GM23248 (cell line): ENCODE measurements at regions not wholly inside any gene's neighbourhood (a gene's known extent, or its start where the extent isn't known, plus 50 kb on each side); places are given as distances from the start of the nearest gene placed in this dataset.

Experiments used
- DNase-seq: peaks from one replicate; pipeline ENCODE4 v3.0.0-alpha.2; 2015
- H2AFZ ChIP-seq: fragments of 200-600 bp; sonication (generic); 2 replicates; pipeline ENCODE4 v1.6.1; 2016; ENCODE audit warnings: antibody characterized with exemption
- H3F3A ChIP-seq: fragments of 200-600 bp; sonication (generic); 2 replicates; pipeline ENCODE4 v1.6.1; 2016; ENCODE audit warnings: mild to moderate bottlenecking, antibody characterized with exemption, mixed run types; ENCODE audit not compliant: insufficient read depth
- H3K27ac ChIP-seq: fragments of 200-600 bp; sonication (generic); 2 replicates; pipeline ENCODE4 v1.5.1; 2016; ENCODE audit warnings: mild to moderate bottlenecking
- H3K27me3 ChIP-seq: fragments of 200-600 bp; sonication (generic); replicated peaks from 2 replicates; pipeline ENCODE4 v1.6.1; 2016; ENCODE audit warnings: mild to moderate bottlenecking; ENCODE audit not compliant: insufficient read depth
- H3K36me3 ChIP-seq: fragments of 200-600 bp; sonication (generic); 2 replicates; pipeline ENCODE4 v1.6.1; 2016; ENCODE audit warnings: low read depth, mild to moderate bottlenecking
- H3K4me1 ChIP-seq: fragments of 200-600 bp; sonication (generic); 2 replicates; pipeline ENCODE4 v1.6.1; 2016; ENCODE audit warnings: mild to moderate bottlenecking; ENCODE audit not compliant: insufficient read depth
- H3K4me2 ChIP-seq: fragments of 200-600 bp; sonication (generic); one replicate; pipeline ENCODE4 v1.6.1; 2016; ENCODE audit warnings: mild to moderate bottlenecking; ENCODE audit not compliant: unreplicated experiment
- H3K4me3 ChIP-seq: fragments of 200-600 bp; sonication (generic); 2 replicates; pipeline ENCODE4 v1.5.1; 2016; ENCODE audit warnings: mild to moderate bottlenecking
- H3K79me2 ChIP-seq: fragments of 200-600 bp; sonication (generic); 2 replicates; pipeline ENCODE4 v1.6.1; 2016; ENCODE audit warnings: mild to moderate bottlenecking; ENCODE audit not compliant: insufficient read depth
- H3K9ac ChIP-seq: fragments of 200-600 bp; sonication (generic); 2 replicates; pipeline ENCODE4 v1.6.1; 2016; ENCODE audit warnings: mild to moderate bottlenecking
- H3K9me2 ChIP-seq: fragments of 200-600 bp; sonication (generic); 2 replicates; pipeline ENCODE4 v1.6.1; 2016; ENCODE audit warnings: mixed run types, mild to moderate bottlenecking, moderate library complexity; ENCODE audit not compliant: insufficient read depth
- H3K9me3 ChIP-seq: fragments of 200-600 bp; sonication (generic); one replicate; pipeline ENCODE4 v1.6.1; 2017; ENCODE audit warnings: low read depth
- H4K20me1 ChIP-seq: fragments of 200-600 bp; sonication (generic); 2 replicates; pipeline ENCODE4 v1.6.0; 2016; ENCODE audit not compliant: insufficient read depth
- EZH2 ChIP-seq: fragments of 200-600 bp; sonication (generic); IDR thresholded peaks from 2 replicates; pipeline ENCODE4 v1.6.1; 2018; ENCODE audit warnings: antibody characterized with exemption, mild to moderate bottlenecking; ENCODE audit not compliant: insufficient read depth, poor library complexity, severe bottlenecking
- EZH2phosphoT487 ChIP-seq: fragments of 200-600 bp; sonication (generic); IDR thresholded peaks from 2 replicates; pipeline ENCODE4 v1.6.1; 2018; ENCODE audit warnings: antibody characterized with exemption, moderate library complexity, mild to moderate bottlenecking, low read depth; ENCODE audit not compliant: insufficient read depth
- WGBS, 2 experiments: methylation state at CpG; one replicate each; pipeline ENCODE4 v1.1.6; 2015 to 2017; ENCODE audit warnings: low lambda C conversion rate in 2 of 2, low coverage in 1 of 2; ENCODE audit errors: missing lambda C conversion rate in 2 of 2; 5-methylcytosine and 5-hydroxymethylcytosine counted together
- in situ Hi-C: fragments of 300-500 bp; cut with MboI; formaldehyde crosslinking; loops from 2 replicates; pipeline ENCODE4 v1.15.0; 2020

GRCh38 chr5:68161156-68161555 is 54.4 kb upstream of the PIK3R1 start:
- WGBS, 2 experiments: 77 to 79% methylated on average over 3 of the region's 3 CpGs
- Histone ChIP-seq H3K9ac (no peak overlapping the region), H3K79me2 (no peaks in the 10 kb centered on the region), H3K27ac (no peak overlapping the region), H3K9me2 (no peaks in the 10 kb centered on the region), H3K4me3 (no peak overlapping the region), H3K27me3 (no peaks in the 10 kb centered on the region), H3F3A (no peaks in the 10 kb centered on the region), H3K36me3 (no peaks in the 10 kb centered on the region), H2AFZ (no peak overlapping the region), H3K4me1 (no peaks in the 10 kb centered on the region), H4K20me1 (no peaks in the 10 kb centered on the region), H3K4me2 (no peak overlapping the region), H3K9me3 (no peaks in the 10 kb centered on the region)
- DNase-seq: no peak
- TF ChIP-seq EZH2: no peak
- no peak for TF ChIP-seq EZH2phosphoT487
- in situ Hi-C loops: no loop called here

DNA sequence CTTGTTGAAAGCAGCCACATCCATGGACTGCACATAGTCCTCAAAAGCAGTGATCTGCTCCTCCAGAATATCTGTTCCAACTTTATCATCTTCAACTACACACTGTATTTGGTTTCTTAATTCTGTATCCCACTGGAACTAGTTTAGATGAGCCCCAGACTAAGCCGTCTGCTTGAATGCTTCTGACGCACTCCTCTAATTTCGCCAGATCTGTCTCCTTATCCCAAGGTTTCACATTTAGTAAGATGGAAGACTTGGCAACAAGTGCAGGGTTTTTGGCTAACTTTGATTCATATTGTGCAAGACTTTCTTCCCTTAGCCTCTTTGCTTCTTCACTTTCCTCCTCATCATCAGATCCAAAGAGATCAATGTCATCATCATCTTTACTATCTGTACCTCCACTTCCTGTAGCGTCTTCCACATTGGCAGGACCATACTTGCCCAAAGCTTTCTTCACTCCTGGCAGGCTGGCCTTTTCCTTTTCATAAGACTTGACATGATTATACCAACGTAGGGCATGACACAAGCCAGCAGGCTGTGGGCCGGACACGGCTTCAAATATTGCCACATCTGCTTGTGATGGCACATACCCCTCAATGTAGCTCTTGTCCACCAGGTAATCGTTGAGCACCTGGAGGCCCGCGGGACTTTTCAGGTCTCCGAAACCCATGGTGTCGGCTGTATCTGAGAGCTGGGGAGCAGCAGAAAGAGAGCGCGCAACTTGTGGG is 56.2 kb upstream of the PIK3R1 start:
- no peak for DNase-seq
- no peak overlapping the region for H3K4me2 ChIP-seq
- no peaks in the 10 kb centered on the region for H3K9me3 ChIP-seq
- no peak overlapping the region for H3K9ac ChIP-seq
- H3K27me3 ChIP-seq: no peaks in the 10 kb centered on the region
- no peaks in the 10 kb centered on the region for H4K20me1 ChIP-seq
- no peak for TF ChIP-seq EZH2
- no peak for TF ChIP-seq EZH2phosphoT487
- H2AFZ ChIP-seq: no peak overlapping the region
- in situ Hi-C loops: no loop called here
- no peak overlapping the region for H3K27ac ChIP-seq
- no peaks in the 10 kb centered on the region for H3K79me2 ChIP-seq
- H3K9me2 ChIP-seq: no peaks in the 10 kb centered on the region
- H3K4me3 ChIP-seq: no peak overlapping the region
- WGBS, 2 experiments: 90% methylated on average over 14 of the region's 14 CpGs
- H3K4me1 ChIP-seq: no peaks in the 10 kb centered on the region
- no peaks in the 10 kb centered on the region for H3F3A ChIP-seq
- no peaks in the 10 kb centered on the region for H3K36me3 ChIP-seq

GRCh38 chr5:68155940-68156339 is 59.6 kb upstream of the PIK3R1 start:
- no peak overlapping the region for H2AFZ ChIP-seq
- no peaks in the 10 kb centered on the region for H3K79me2 ChIP-seq
- H3K4me3 ChIP-seq: no peak overlapping the region
- in situ Hi-C loops: no loop called here
- WGBS, 2 experiments: 93% methylated on average over 6 of the region's 6 CpGs
- no peaks in the 10 kb centered on the region for H3F3A ChIP-seq
- no peak overlapping the region for H3K4me2 ChIP-seq
- H3K9me3 ChIP-seq: no peaks in the 10 kb centered on the region
- no peaks in the 10 kb centered on the region for H3K36me3 ChIP-seq
- no peaks in the 10 kb centered on the region for H4K20me1 ChIP-seq
- H3K9me2 ChIP-seq: no peaks in the 10 kb centered on the region
- TF ChIP-seq EZH2 (no peak), EZH2phosphoT487 (no peak)
- DNase-seq: no peak
- H3K9ac ChIP-seq: no peak overlapping the region
- H3K27ac ChIP-seq: no peak overlapping the region
- H3K27me3 ChIP-seq: no peaks in the 10 kb centered on the region
- no peaks in the 10 kb centered on the region for H3K4me1 ChIP-seq

DNA sequence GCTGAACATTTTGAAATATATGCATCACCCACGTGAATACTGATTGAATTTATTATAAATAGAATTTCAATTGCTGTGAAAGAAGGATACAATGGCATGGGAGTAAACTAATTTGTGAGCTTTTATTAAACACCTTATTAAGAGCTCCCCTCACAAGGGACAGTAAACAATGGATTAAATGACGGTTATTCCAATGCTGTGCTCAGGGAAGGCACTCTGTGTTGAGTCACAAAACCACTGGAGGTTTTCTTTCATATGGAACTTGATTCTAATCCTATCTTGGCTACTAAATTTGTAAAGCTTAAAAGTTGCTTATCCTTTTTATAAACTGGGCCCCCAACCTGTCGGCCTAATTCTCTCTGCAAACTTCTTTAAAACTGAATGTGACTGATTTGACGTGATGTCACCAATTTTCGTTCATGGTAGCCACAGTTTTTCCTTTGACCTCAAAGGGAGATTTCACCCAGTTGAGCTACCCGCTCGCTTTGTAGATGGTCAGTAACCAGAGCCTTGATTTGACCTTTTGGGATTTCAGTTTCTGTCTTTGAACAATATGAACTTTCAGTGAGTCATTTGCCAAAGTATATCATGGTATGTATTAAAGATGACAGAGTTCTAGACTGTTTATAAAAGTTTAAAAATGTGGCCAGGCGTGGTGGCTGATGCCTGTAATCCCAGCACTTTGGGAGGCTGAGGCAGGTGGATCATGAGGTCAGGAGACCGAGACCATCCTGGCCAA is 61.3 kb upstream of the PIK3R1 start:
- H3K9me3 ChIP-seq: no peaks in the 10 kb centered on the region
- H3K4me2 ChIP-seq: no peak overlapping the region
- H3K9me2 ChIP-seq: no peaks in the 10 kb centered on the region
- no peaks in the 10 kb centered on the region for H3K4me1 ChIP-seq
- H3K36me3 ChIP-seq: no peaks in the 10 kb centered on the region
- no peaks in the 10 kb centered on the region for H3F3A ChIP-seq
- no peak for DNase-seq
- no peak for TF ChIP-seq EZH2
- TF ChIP-seq EZH2phosphoT487: no peak
- no peaks in the 10 kb centered on the region for H3K79me2 ChIP-seq
- no peak overlapping the region for H3K4me3 ChIP-seq
- H3K27ac ChIP-seq: no peak overlapping the region
- no peak overlapping the region for H3K9ac ChIP-seq
- in situ Hi-C loops: no loop called here
- no peaks in the 10 kb centered on the region for H4K20me1 ChIP-seq
- H3K27me3 ChIP-seq: no peaks in the 10 kb centered on the region
- 69 to 71% methylated on average over 9 of the region's 9 CpGs for WGBS, 2 experiments
- no peak overlapping the region for H2AFZ ChIP-seq
